BJ (cell line): ENCODE measurements at regions not wholly inside any gene's neighbourhood (a gene's known extent, or its start where the extent isn't known, plus 50 kb on each side); places are given as distances from the start of the nearest gene placed in this dataset.

ENCODE experiments used
- CTCF ChIA-PET: fragments of 350-600 bp; formaldehyde crosslinking; extraction: SDS; loops from one replicate; lab custom pipeline; 2021; ENCODE audit warnings: antibody characterized with exemption, inconsistent platforms; lab: Yijun Ruan, JAX
- POLR2A ChIA-PET: fragments of 300-600 bp; sonication (Branson Sonifier 250); formaldehyde crosslinking; extraction: SDS; loops from one replicate; lab custom pipeline; 2021; ENCODE audit warnings: antibody characterized with exemption; lab: Charles Lee
- DNase-seq: peaks from one replicate; pipeline ENCODE4 v3.0.0-alpha.2; 2011; ENCODE audit warnings: low read depth
- H3K27me3 ChIP-seq: 2 replicates; pipeline ENCODE4 v1.6.0; 2011; ENCODE audit warnings: low read length; ENCODE audit not compliant: control insufficient read depth, insufficient read depth
- H3K36me3 ChIP-seq: 2 replicates; pipeline ENCODE4 v1.5.1; 2011; ENCODE audit warnings: low read length; ENCODE audit not compliant: control insufficient read depth, insufficient read depth
- H3K4me3 ChIP-seq: 2 replicates; pipeline ENCODE4 v1.5.1; 2011; ENCODE audit warnings: low read depth, mild to moderate bottlenecking, control low read depth, low read length
- TF ChIP-seq, protein P1 (sequence below): IDR thresholded peaks from 2 replicates; pipeline ENCODE4 v1.5.1; 2011; ENCODE audit warnings: low read depth, mild to moderate bottlenecking, control low read depth, inconsistent platforms, low read length, moderate library complexity; ENCODE audit not compliant: insufficient read depth

GRCh38 chr3:31384117-31384516, 148.6 kb upstream of the STT3B start:
- no peaks in the 10 kb centered on the region for H3K36me3 ChIP-seq
- TF ChIP-seq, protein P1, sequence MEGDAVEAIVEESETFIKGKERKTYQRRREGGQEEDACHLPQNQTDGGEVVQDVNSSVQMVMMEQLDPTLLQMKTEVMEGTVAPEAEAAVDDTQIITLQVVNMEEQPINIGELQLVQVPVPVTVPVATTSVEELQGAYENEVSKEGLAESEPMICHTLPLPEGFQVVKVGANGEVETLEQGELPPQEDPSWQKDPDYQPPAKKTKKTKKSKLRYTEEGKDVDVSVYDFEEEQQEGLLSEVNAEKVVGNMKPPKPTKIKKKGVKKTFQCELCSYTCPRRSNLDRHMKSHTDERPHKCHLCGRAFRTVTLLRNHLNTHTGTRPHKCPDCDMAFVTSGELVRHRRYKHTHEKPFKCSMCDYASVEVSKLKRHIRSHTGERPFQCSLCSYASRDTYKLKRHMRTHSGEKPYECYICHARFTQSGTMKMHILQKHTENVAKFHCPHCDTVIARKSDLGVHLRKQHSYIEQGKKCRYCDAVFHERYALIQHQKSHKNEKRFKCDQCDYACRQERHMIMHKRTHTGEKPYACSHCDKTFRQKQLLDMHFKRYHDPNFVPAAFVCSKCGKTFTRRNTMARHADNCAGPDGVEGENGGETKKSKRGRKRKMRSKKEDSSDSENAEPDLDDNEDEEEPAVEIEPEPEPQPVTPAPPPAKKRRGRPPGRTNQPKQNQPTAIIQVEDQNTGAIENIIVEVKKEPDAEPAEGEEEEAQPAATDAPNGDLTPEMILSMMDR = no peak
- H3K27me3 ChIP-seq = no peaks in the 10 kb centered on the region
- ChIA-PET POLR2A (no interaction called here), CTCF (interaction anchor here (1.5 kb wide), 1 partner anchor 16 kb away, joined by 4 read pairs; no protein-coding TSS in a partner anchor)
- H3K4me3 ChIP-seq = no peak overlapping the region
- DNase-seq = no peak

DNA sequence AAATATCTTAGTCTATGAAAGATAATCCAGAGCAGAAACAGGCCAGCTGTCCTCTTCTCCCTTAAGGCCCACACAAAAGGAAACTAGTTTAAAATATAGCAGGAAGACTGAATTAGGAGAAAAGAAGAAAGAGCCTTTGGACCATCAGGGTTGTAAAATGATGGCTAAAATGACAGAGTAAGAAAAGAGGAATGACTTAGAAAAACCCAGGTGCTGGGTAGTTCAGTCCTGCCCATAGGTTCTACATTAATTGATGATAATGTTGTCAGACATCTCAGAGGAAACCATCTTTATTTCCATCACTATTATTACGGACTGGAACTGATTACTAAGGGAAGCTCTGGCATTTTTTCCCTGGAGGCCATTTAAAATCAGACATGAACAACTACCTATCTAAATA, 142.8 kb upstream of the STT3B start:
- DNase-seq = no peak
- no peaks in the 10 kb centered on the region for H3K36me3 ChIP-seq
- H3K4me3 ChIP-seq = no peak overlapping the region
- POLR2A ChIA-PET = no interaction called here
- no peaks in the 10 kb centered on the region; the same call in 1 of the 2 replicates for H3K27me3 ChIP-seq
- TF ChIP-seq, protein P1 = no peak
- CTCF ChIA-PET = no interaction called here

- ChIA-PET CTCF (interaction anchor here (1.0 kb wide), 1 partner anchor 78 kb away, joined by 3 read pairs; no protein-coding TSS in a partner anchor), POLR2A (no interaction called here)
- no peak for DNase-seq
- Histone ChIP-seq H3K4me3 (no peak overlapping the region), H3K36me3 (no peaks in the 10 kb centered on the region), H3K27me3 (no peaks in the 10 kb centered on the region; the same call in 1 of the 2 replicates)
- TF ChIP-seq, protein P1 = no peak
Measured at GRCh38 chr3:31390466-31390865, 142.3 kb upstream of the STT3B start.

- H3K4me3 ChIP-seq = no peak overlapping the region
- no peaks in the 10 kb centered on the region; the same call in 1 of the 2 replicates for H3K27me3 ChIP-seq
- ChIA-PET POLR2A (no interaction called here), CTCF (interaction anchor here (1.0 kb wide), 1 partner anchor 77 kb away, joined by 3 read pairs; no protein-coding TSS in a partner anchor)
- DNase-seq = no peak
- TF ChIP-seq, protein P1 = no peak
- no peaks in the 10 kb centered on the region for H3K36me3 ChIP-seq
Measured at GRCh38 chr3:31391150-31391549, 141.6 kb upstream of the STT3B start.

GRCh38 chr3:31392568-31392967, 140.2 kb upstream of the STT3B start:
- TF ChIP-seq, protein P1 = no peak
- Histone ChIP-seq H3K4me3 (no peak overlapping the region), H3K27me3 (no peaks in the 10 kb centered on the region; the same call in 1 of the 2 replicates), H3K36me3 (no peaks in the 10 kb centered on the region)
- CTCF ChIA-PET = interaction anchor here (0.6 kb wide), 1 partner anchor 20 kb away, joined by 4 read pairs; no protein-coding TSS in a partner anchor
- POLR2A ChIA-PET = no interaction called here
- DNase-seq = no peak
